PC-3 (cell line): ENCODE measurements at regions not wholly inside any gene's neighbourhood (a gene's known extent, or its start where the extent isn't known, plus 50 kb on each side); places are given as distances from the start of the nearest gene placed in this dataset.

ENCODE experiments used
- EZH2 ChIP-seq: fragments of 300-600 bp; sonication (generic); IDR thresholded peaks from one replicate; pipeline ENCODE4 v1.6.1; 2017; ENCODE audit warnings: antibody characterized with exemption, mild to moderate bottlenecking, low read length; ENCODE audit not compliant: unreplicated experiment
- EZH2phosphoT487 ChIP-seq: fragments of 300-600 bp; sonication (generic); IDR thresholded peaks from 2 replicates; pipeline ENCODE4 v1.6.1; 2018; ENCODE audit warnings: mild to moderate bottlenecking, antibody characterized with exemption, low read length, borderline replicate concordance
- TF ChIP-seq, protein P1 (sequence below): fragments of 300-600 bp; sonication (generic); conservative IDR thresholded peaks from 2 replicates; pipeline ENCODE4 v1.5.1; 2017; ENCODE audit warnings: antibody characterized with exemption, low read depth, mild to moderate bottlenecking, low read length

DNA sequence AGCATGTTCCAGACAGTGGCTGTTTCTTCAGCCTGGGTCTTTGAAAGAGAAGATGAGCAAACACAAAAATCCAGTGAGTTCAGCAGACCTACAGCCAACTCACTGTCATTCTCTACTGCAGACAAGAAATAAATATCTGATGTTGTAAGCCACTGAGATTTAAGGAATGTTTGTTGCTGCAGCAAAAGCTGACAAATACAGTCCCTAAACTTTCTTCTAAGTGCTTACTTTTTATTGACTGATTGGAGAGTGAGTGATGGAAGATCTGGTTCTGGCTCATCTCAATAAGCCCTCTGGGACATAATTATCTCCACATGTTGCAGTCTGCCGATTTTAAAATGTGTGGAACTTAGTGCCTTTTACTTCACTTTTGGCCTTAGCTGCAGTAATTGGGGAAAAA is 69.9 kb upstream of the LMNB1 start:
- TF ChIP-seq, protein P1, sequence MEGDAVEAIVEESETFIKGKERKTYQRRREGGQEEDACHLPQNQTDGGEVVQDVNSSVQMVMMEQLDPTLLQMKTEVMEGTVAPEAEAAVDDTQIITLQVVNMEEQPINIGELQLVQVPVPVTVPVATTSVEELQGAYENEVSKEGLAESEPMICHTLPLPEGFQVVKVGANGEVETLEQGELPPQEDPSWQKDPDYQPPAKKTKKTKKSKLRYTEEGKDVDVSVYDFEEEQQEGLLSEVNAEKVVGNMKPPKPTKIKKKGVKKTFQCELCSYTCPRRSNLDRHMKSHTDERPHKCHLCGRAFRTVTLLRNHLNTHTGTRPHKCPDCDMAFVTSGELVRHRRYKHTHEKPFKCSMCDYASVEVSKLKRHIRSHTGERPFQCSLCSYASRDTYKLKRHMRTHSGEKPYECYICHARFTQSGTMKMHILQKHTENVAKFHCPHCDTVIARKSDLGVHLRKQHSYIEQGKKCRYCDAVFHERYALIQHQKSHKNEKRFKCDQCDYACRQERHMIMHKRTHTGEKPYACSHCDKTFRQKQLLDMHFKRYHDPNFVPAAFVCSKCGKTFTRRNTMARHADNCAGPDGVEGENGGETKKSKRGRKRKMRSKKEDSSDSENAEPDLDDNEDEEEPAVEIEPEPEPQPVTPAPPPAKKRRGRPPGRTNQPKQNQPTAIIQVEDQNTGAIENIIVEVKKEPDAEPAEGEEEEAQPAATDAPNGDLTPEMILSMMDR: no peak
- TF ChIP-seq EZH2 (no peak), EZH2phosphoT487 (no peak)
